HCT116 (cell line): ENCODE measurements at regions not wholly inside any gene's neighbourhood (a gene's known extent, or its start where the extent isn't known, plus 50 kb on each side); places are given as distances from the start of the nearest gene placed in this dataset.

Experiments used
- ATAC-seq: fragments of 200-7000 bp; cut with Tn5 transposase; 2 replicates; pipeline ENCODE4 v1.9.1; 2020; ENCODE audit warnings: mild to moderate bottlenecking, moderate library complexity
- BruUV-seq: library from RNA; stranded (reverse); fragments of 400-500 nt; replicated peaks from 2 replicates; lab custom pipeline; 2021; lab: Mats Ljungman, UMichigan
- CTCF ChIA-PET: fragments of 300-600 bp; sonication (Branson Sonifier 250); formaldehyde crosslinking; loops from one replicate; lab custom pipeline; 2021; ENCODE audit warnings: antibody characterized with exemption; lab: Charles Lee
- POLR2A ChIA-PET: fragments of 300-600, 350-600 bp; sonication (Branson Sonifier 250); formaldehyde crosslinking; loops from one replicate; lab custom pipeline; 2021; ENCODE audit warnings: antibody characterized with exemption; lab: Charles Lee
- RAD21 ChIA-PET, 2 experiments: fragments of 300-600 bp; sonication (Branson Sonifier 250); formaldehyde crosslinking; loops; one replicate each; lab custom pipeline; 2023; ENCODE audit warnings: low total read pairs in 2 of 2; ENCODE audit not compliant: uncharacterized antibody in 2 of 2, unreplicated experiment in 2 of 2, low non-redundant PET in 1 of 2; lab: Charles Lee
- DNase-seq: peaks from one replicate; pipeline ENCODE4 v3.0.0-alpha.2; 2010; ENCODE audit warnings: low read depth, low spot score
- H2AFZ ChIP-seq: fragments of 200-600 bp; shearing (Covaris generic), sonication (generic); 2 replicates; pipeline ENCODE4 v1.6.1; 2017; ENCODE audit warnings: low read depth, mixed run types, mixed read lengths, antibody characterized with exemption, low read length; ENCODE audit not compliant: poor library complexity, severe bottlenecking
- H3K27ac ChIP-seq: 2 replicates; pipeline ENCODE4 v1.5.1; 2012; ENCODE audit warnings: low read depth, low read length
- H3K27me3 ChIP-seq: fragments of 200-600 bp; sonication (generic); 2 replicates; pipeline ENCODE4 v1.6.1; 2016; ENCODE audit warnings: mixed run types, low read length, mixed read lengths; ENCODE audit not compliant: insufficient read depth
- H3K36me3 ChIP-seq, 2 experiments: fragments of 200-500 bp in 1 of 2; fragments of 200-600 bp in 1 of 2; sonication (Bioruptor generic) in 1 of 2; sonication (generic) in 1 of 2; 2 replicates each; pipeline versions ENCODE4 v1.5.1 to v1.6.1; 2014 to 2016; ENCODE audit warnings: low read length in 2 of 2, inconsistent platforms in 1 of 2, mixed read lengths in 1 of 2, mixed run types in 1 of 2; ENCODE audit not compliant: insufficient read depth in 2 of 2, control insufficient read depth in 1 of 2
- H3K4me1 ChIP-seq, 2 experiments: fragments of 200-600 bp in 1 of 2; sonication (generic) in 1 of 2; 2 replicates each; pipeline versions ENCODE4 v1.5.1 to v1.6.1; 2012 to 2017; ENCODE audit warnings: low read length in 2 of 2, inconsistent platforms in 1 of 2, mild to moderate bottlenecking in 1 of 2, mixed read lengths in 1 of 2, mixed run types in 1 of 2, moderate library complexity in 1 of 2; ENCODE audit not compliant: insufficient read depth in 2 of 2, control insufficient read depth in 1 of 2
- H3K4me2 ChIP-seq: fragments of 200-600 bp; sonication (generic); 2 replicates; pipeline ENCODE4 v1.6.1; 2017; ENCODE audit warnings: mixed run types, low read length, mixed read lengths
- H3K4me3 ChIP-seq, 2 experiments: fragments of 200-600 bp in 1 of 2; sonication (generic) in 1 of 2; replicated peaks in 1 of 2; 2 replicates each; pipeline ENCODE4 v1.5.1; 2011 to 2016; ENCODE audit warnings: low read length in 2 of 2, control low read depth in 1 of 2, low read depth in 1 of 2, mild to moderate bottlenecking in 1 of 2, mixed read lengths in 1 of 2, mixed run types in 1 of 2
- H3K79me2 ChIP-seq: fragments of 200-600 bp; sonication (generic); 2 replicates; pipeline ENCODE4 v1.6.1; 2017; ENCODE audit warnings: mild to moderate bottlenecking, mixed run types, low read length, moderate library complexity, mixed read lengths; ENCODE audit not compliant: insufficient read depth
- H3K9ac ChIP-seq: fragments of 200-600 bp; sonication (generic); 2 replicates; pipeline ENCODE4 v1.6.1; 2016; ENCODE audit warnings: low read length, mixed read lengths
- H3K9me2 ChIP-seq: fragments of 200-600 bp; sonication (generic), shearing (Covaris generic); 2 replicates; pipeline ENCODE4 v1.6.1; 2017; ENCODE audit warnings: mixed run types, mild to moderate bottlenecking, moderate library complexity; ENCODE audit not compliant: insufficient read depth
- H3K9me3 ChIP-seq, 2 experiments: fragments of 200-500 bp in 1 of 2; fragments of 200-600 bp in 1 of 2; sonication (Bioruptor generic) in 1 of 2; sonication (generic) in 1 of 2; 2 replicates each; pipeline ENCODE4 v1.6.1; 2014 to 2017; ENCODE audit warnings: low read length in 2 of 2, mixed read lengths in 2 of 2, inconsistent platforms in 1 of 2, low read depth in 1 of 2, mild to moderate bottlenecking in 1 of 2, mixed run types in 1 of 2, moderate library complexity in 1 of 2; ENCODE audit not compliant: control insufficient read depth in 1 of 2, insufficient read depth in 1 of 2
- H4K20me1 ChIP-seq: fragments of 200-600 bp; sonication (generic), shearing (Covaris generic); 2 replicates; pipeline ENCODE4 v1.6.1; 2017; ENCODE audit warnings: mixed run types, mild to moderate bottlenecking, moderate library complexity; ENCODE audit not compliant: insufficient read depth
- POLR2A ChIP-seq: IDR thresholded peaks from 2 replicates; pipeline ENCODE4 v1.7.0; 2011; ENCODE audit warnings: borderline replicate concordance; ENCODE audit not compliant: insufficient read depth, insufficient read length; ENCODE audit errors: extremely low read depth
- POLR2AphosphoS5 ChIP-seq: IDR thresholded peaks from 2 replicates; pipeline ENCODE4 v1.6.1; 2011; ENCODE audit warnings: mild to moderate bottlenecking, low read depth, low read length, moderate library complexity
- RAD21 ChIP-seq: IDR thresholded peaks from 2 replicates; pipeline ENCODE4 v1.6.1; 2012; ENCODE audit warnings: low read depth, mild to moderate bottlenecking
- SIN3A ChIP-seq: IDR thresholded peaks from 2 replicates; pipeline ENCODE4 v1.6.1; 2012; ENCODE audit warnings: low read depth
- SP1 ChIP-seq: IDR thresholded peaks from 2 replicates; pipeline ENCODE4 v1.6.1; 2012; ENCODE audit warnings: low read depth
- SRF ChIP-seq: IDR thresholded peaks from 2 replicates; pipeline ENCODE4 v1.6.1; 2012; ENCODE audit warnings: low read depth
- intact Hi-C: fragments of 100-400 bp; cut with micrococcal nuclease; formaldehyde crosslinking; loops from 2 replicates; pipeline ENCODE4 v1.10.0; 2022
- TF ChIP-seq, protein P1 (sequence below): IDR thresholded peaks from 2 replicates; pipeline ENCODE4 v1.6.1; 2011; ENCODE audit warnings: mild to moderate bottlenecking, low read length, moderate library complexity; ENCODE audit not compliant: insufficient replicate concordance; ENCODE audit errors: extremely low read depth
- TF ChIP-seq, protein P2 (sequence below), 3 experiments: fragments of 200-600 bp in 1 of 3; sonication (generic) in 1 of 3; IDR thresholded peaks in 2 of 3; conservative IDR thresholded peaks in 1 of 3; 2 replicates each; pipeline ENCODE4 v1.5.1; 2012 to 2017; ENCODE audit warnings: low read depth in 2 of 3, low read length in 2 of 3, antibody characterized with exemption in 1 of 3, borderline replicate concordance in 1 of 3, control low read depth in 1 of 3, mild to moderate bottlenecking in 1 of 3, mixed read lengths in 1 of 3, mixed run types in 1 of 3, moderate library complexity in 1 of 3; ENCODE audit not compliant: insufficient read depth in 1 of 3

DNA sequence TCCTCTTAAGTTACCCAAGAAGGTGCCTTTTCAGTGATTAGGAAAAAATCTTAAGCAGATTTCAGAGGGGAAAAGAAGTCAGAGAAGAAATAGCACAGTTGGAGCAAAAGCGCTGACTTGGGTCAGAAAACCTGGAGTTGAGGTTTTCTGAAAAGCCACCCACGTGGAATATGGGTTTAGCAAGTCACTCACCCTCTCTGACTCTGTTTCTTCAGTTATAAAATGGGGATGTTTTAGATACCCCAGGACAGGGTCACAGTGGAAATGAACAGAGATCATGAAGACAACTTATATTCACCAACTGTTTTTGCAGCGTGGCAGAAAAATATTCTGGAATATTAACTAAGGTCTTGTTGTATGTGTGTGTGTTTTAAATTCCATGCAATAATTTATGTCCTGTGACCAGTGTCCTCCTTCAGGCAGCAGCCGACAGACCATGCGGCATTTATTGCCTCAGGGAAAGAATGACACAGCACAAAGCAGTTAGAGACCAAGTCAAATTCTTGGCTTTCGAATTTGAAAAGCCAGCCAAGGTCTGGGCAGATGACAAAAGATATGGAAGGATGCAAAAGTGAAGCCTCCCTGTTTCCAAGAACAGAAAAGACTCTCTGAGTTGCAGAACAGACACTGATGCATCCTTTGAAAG lies 119.9 kb downstream of the MIAT start:
- Histone ChIP-seq H2AFZ (no peak overlapping the region), H4K20me1 (no peaks in the 10 kb centered on the region), H3K27me3 (no peaks in the 10 kb centered on the region), H3K9me2 (no peaks in the 10 kb centered on the region), H3K4me2 (no peak overlapping the region), H3K27ac (no peak overlapping the region), H3K36me3 (no peaks in the 10 kb centered on the region), H3K79me2 (no peaks in the 10 kb centered on the region), H3K9ac (no peak overlapping the region), H3K9me3 (no peaks in the 10 kb centered on the region; a peak in 1 of 4 replicates), H3K4me3 (no peak overlapping the region), H3K4me1 (no peaks in the 10 kb centered on the region)
- no peak for TF ChIP-seq RAD21
- TF ChIP-seq, protein P1, sequence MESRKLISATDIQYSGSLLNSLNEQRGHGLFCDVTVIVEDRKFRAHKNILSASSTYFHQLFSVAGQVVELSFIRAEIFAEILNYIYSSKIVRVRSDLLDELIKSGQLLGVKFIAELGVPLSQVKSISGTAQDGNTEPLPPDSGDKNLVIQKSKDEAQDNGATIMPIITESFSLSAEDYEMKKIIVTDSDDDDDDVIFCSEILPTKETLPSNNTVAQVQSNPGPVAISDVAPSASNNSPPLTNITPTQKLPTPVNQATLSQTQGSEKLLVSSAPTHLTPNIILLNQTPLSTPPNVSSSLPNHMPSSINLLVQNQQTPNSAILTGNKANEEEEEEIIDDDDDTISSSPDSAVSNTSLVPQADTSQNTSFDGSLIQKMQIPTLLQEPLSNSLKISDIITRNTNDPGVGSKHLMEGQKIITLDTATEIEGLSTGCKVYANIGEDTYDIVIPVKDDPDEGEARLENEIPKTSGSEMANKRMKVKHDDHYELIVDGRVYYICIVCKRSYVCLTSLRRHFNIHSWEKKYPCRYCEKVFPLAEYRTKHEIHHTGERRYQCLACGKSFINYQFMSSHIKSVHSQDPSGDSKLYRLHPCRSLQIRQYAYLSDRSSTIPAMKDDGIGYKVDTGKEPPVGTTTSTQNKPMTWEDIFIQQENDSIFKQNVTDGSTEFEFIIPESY = no peak
- TF ChIP-seq SP1 = no peak
- no peak for TF ChIP-seq SIN3A
- no peak for TF ChIP-seq SRF
- no peak for TF ChIP-seq POLR2A
- no peak for TF ChIP-seq POLR2AphosphoS5
- TF ChIP-seq, protein P2, sequence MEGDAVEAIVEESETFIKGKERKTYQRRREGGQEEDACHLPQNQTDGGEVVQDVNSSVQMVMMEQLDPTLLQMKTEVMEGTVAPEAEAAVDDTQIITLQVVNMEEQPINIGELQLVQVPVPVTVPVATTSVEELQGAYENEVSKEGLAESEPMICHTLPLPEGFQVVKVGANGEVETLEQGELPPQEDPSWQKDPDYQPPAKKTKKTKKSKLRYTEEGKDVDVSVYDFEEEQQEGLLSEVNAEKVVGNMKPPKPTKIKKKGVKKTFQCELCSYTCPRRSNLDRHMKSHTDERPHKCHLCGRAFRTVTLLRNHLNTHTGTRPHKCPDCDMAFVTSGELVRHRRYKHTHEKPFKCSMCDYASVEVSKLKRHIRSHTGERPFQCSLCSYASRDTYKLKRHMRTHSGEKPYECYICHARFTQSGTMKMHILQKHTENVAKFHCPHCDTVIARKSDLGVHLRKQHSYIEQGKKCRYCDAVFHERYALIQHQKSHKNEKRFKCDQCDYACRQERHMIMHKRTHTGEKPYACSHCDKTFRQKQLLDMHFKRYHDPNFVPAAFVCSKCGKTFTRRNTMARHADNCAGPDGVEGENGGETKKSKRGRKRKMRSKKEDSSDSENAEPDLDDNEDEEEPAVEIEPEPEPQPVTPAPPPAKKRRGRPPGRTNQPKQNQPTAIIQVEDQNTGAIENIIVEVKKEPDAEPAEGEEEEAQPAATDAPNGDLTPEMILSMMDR (IDR thresholded peaks at IDR 0.05 in 2 of 3, conservative IDR thresholded peaks at IDR 0.05 in 1 of 3; ENCODE audit: borderline replicate concordance in 1 of 3, insufficient read depth in 1 of 3, low read depth in 2 of 3, low read length in 2 of 3) = no peak
- ChIA-PET POLR2A (no interaction called here), RAD21 (no interaction called here), CTCF (no interaction called here)
- no TSS peak for BruUV-seq
- DNase-seq (no peak), ATAC-seq (no peak)
- intact Hi-C loops = no loop called here
